ENCODE measurements at regions not wholly inside any gene's neighbourhood (a gene's known extent, or its start where the extent isn't known, plus 50 kb on each side); places are given as distances from the start of the nearest gene placed in this dataset.

DNA sequence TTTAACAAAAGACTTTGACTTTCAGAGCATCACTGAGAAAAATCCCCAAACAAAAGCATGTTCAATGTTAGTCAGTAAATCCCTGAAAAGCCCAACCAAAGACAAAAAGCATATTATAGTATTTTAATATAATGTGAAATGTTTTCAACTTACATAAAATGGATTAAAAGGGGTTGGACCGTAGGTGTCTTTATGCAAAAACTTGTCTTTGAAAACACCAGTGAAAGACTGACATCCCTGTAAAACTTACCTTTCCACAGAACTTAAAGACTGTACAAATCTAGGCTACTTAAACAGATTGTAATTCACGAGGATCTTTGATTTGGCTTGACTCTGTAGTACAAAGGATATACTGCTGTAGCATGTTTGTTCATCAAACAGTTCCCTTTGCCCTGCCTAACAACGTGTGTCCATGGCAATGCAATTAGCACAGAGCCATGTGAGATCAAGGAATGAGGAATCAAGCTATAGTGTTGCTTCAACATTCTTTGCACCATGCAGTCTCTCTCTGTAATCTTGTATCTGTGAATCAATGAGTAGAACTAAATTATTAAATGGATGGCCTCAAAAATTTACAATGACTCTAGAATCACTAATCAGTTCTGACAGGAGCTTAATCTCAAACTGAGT lies 138.5 kb upstream of the SYT1 start:
- no peaks in the 10 kb centered on the region for H3K4me1 ChIP-seq (ENCODE audit: control insufficient read depth in 2 of 2, insufficient read depth in 2 of 2, low read length in 2 of 2)
- no peak overlapping the region for H3K4me3 ChIP-seq (ENCODE audit: low read length in 2 of 2)
- H3K27me3 ChIP-seq (ENCODE audit: control insufficient read depth in 2 of 2, insufficient read depth in 1 of 2, low read length in 1 of 2) = no peaks in the 10 kb centered on the region
- no peaks in the 10 kb centered on the region for H3K36me3 ChIP-seq (ENCODE audit: control insufficient read depth in 2 of 2, insufficient read depth in 2 of 2, low read length in 1 of 2)
- no peak overlapping the region for H3K27ac ChIP-seq (ENCODE audit: low read depth in 1 of 2, low read length in 1 of 2)
- no peak for DNase-seq (ENCODE audit: low read depth in 6 of 9, low spot score in 9 of 9)
- no peaks in the 10 kb centered on the region for H3K9me3 ChIP-seq (ENCODE audit: control insufficient read depth in 2 of 2, insufficient read depth in 1 of 2, low read length in 1 of 2)
- WGBS = 76% methylated on average over 3 of the region's 3 CpGs

DNA sequence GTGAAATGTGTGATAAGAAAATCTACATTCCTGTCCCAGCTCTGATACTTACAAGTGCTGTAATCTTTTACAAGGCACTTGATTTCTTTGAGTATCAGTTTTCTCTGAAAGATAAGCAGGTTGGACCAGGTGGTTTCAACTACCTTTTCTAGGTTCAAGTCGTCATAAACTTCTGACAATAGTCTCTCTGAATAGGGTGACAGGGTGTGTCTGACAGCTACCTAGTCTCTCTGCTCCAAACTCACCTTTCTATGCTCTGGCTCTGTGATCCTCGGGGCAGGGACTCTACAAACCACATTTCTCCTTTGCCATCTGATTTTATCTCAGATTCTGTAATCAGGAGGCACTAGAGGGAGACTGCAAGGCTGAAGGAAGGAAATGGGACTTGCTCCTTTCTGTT lies 137.7 kb upstream of the SYT1 start:
- Histone ChIP-seq H3K27me3 (ENCODE audit: control insufficient read depth in 2 of 2, insufficient read depth in 1 of 2, low read length in 1 of 2) (no peaks in the 10 kb centered on the region), H3K4me1 (ENCODE audit: control insufficient read depth in 2 of 2, insufficient read depth in 2 of 2, low read length in 2 of 2) (no peaks in the 10 kb centered on the region), H3K36me3 (ENCODE audit: control insufficient read depth in 2 of 2, insufficient read depth in 2 of 2, low read length in 1 of 2) (no peaks in the 10 kb centered on the region), H3K4me3 (ENCODE audit: low read length in 2 of 2) (no peak overlapping the region), H3K9me3 (ENCODE audit: control insufficient read depth in 2 of 2, insufficient read depth in 1 of 2, low read length in 1 of 2) (no peaks in the 10 kb centered on the region), H3K27ac (ENCODE audit: low read depth in 1 of 2, low read length in 1 of 2) (no peak overlapping the region)
- WGBS = 55% methylated on average over 2 of the region's 2 CpGs
- DNase-seq (ENCODE audit: low read depth in 6 of 9, low spot score in 9 of 9) = no peak

GRCh38 chr12:78732481-78732880 lies 132.1 kb upstream of the SYT1 start:
- H3K27ac ChIP-seq (ENCODE audit: low read depth in 1 of 2, low read length in 1 of 2) = no peak overlapping the region
- H3K4me1 ChIP-seq (ENCODE audit: control insufficient read depth in 2 of 2, insufficient read depth in 2 of 2, low read length in 2 of 2) = no peaks in the 10 kb centered on the region
- no peaks in the 10 kb centered on the region for H3K27me3 ChIP-seq (ENCODE audit: control insufficient read depth in 2 of 2, insufficient read depth in 1 of 2, low read length in 1 of 2)
- no peaks in the 10 kb centered on the region for H3K36me3 ChIP-seq (ENCODE audit: control insufficient read depth in 2 of 2, insufficient read depth in 2 of 2, low read length in 1 of 2)
- WGBS = 98% methylated on average over 1 of the region's 1 CpG
- no peak for DNase-seq (ENCODE audit: low read depth in 6 of 9, low spot score in 9 of 9)
- H3K4me3 ChIP-seq (ENCODE audit: low read length in 2 of 2) = no peak overlapping the region
- H3K9me3 ChIP-seq (ENCODE audit: control insufficient read depth in 2 of 2, insufficient read depth in 1 of 2, low read length in 1 of 2) = no peaks in the 10 kb centered on the region

DNA sequence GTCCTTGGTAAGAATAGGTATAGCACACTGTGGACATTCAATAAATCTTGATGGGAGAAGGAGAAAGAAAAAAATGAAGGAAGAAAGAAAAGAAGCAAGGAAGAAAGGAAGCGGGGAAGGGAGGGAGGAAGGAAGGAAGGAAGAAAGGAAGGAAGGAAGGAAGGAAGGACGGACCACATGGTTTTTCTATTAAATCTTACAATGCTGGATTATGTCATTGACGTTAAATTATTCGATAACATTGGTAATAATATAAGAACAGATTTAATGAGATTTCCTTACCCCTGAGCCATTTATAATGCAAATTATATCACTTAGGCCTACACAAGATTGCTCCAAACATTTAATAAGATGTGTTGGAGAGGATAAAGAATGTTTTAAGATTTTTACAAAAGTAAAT lies 124.9 kb upstream of the SYT1 start:
- Histone ChIP-seq H3K36me3 (ENCODE audit: control insufficient read depth in 2 of 2, insufficient read depth in 2 of 2, low read length in 1 of 2) (no peaks in the 10 kb centered on the region), H3K4me1 (ENCODE audit: control insufficient read depth in 2 of 2, insufficient read depth in 2 of 2, low read length in 2 of 2) (no peaks in the 10 kb centered on the region), H3K27ac (ENCODE audit: low read depth in 1 of 2, low read length in 1 of 2) (no peak overlapping the region), H3K4me3 (ENCODE audit: low read length in 2 of 2) (no peak overlapping the region), H3K9me3 (ENCODE audit: control insufficient read depth in 2 of 2, insufficient read depth in 1 of 2, low read length in 1 of 2) (no peaks in the 10 kb centered on the region), H3K27me3 (ENCODE audit: control insufficient read depth in 2 of 2, insufficient read depth in 1 of 2, low read length in 1 of 2) (no peaks in the 10 kb centered on the region)
- no peak for DNase-seq (ENCODE audit: low read depth in 6 of 9, low spot score in 9 of 9)
- WGBS = 89% methylated on average over 4 of the region's 4 CpGs

DNA sequence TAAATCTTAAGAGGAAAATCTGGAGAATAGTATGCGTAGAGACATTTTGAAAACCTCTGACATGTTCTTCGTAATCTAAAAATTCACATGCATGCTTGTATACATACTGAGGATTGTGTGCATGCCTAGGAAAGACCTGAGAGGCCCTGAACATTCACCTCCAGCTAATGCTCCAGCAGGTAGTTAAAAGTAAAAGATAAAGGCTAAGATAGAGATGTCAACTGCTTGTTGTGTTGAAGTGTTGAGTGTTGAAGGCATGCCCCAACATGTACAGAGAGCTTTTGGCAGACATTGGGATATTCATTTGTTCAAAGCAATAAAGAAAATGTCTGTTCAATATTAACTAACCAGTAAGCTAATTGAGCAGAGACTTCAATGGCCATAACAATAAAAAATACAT lies 118.6 kb upstream of the SYT1 start:
- Histone ChIP-seq H3K27me3 (ENCODE audit: control insufficient read depth in 2 of 2, insufficient read depth in 1 of 2, low read length in 1 of 2) (no peaks in the 10 kb centered on the region), H3K27ac (ENCODE audit: low read depth in 1 of 2, low read length in 1 of 2) (no peak overlapping the region), H3K36me3 (ENCODE audit: control insufficient read depth in 2 of 2, insufficient read depth in 2 of 2, low read length in 1 of 2) (no peaks in the 10 kb centered on the region), H3K9me3 (ENCODE audit: control insufficient read depth in 2 of 2, insufficient read depth in 1 of 2, low read length in 1 of 2) (no peaks in the 10 kb centered on the region), H3K4me1 (ENCODE audit: control insufficient read depth in 2 of 2, insufficient read depth in 2 of 2, low read length in 2 of 2) (no peaks in the 10 kb centered on the region), H3K4me3 (ENCODE audit: low read length in 2 of 2) (no peak overlapping the region)
- no peak for DNase-seq (ENCODE audit: low read depth in 6 of 9, low spot score in 9 of 9)
- WGBS = 95% methylated on average over 2 of the region's 2 CpGs

DNA sequence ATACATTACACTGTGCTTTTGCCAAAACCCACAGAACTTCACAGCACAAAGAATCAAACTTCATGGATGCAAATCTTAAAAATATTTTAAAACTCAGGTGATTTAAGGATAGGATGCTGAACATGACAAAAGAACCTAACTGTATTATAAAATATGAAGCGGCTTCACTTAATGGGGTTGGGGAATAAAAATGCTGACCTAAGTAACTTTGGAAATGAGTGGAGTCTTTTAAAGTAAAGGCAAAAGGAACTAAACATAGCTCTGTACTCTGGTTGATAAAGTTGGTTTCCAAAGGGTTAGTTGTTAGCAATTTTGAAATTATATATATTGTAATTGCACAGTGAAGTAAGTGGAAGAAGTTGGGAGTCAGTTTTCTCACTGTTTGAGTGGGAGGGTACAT lies 111.5 kb upstream of the SYT1 start:
- no peak for DNase-seq (ENCODE audit: low read depth in 6 of 9, low spot score in 9 of 9)
- Histone ChIP-seq H3K27ac (ENCODE audit: low read depth in 1 of 2, low read length in 1 of 2) (no peak overlapping the region), H3K4me3 (ENCODE audit: low read length in 2 of 2) (no peak overlapping the region)

GRCh38 chr12:78756936-78757335 lies 107.6 kb upstream of the SYT1 start:
- Histone ChIP-seq H3K9me3 (ENCODE audit: control insufficient read depth in 2 of 2, insufficient read depth in 1 of 2, low read length in 1 of 2) (no peaks in the 10 kb centered on the region), H3K36me3 (ENCODE audit: control insufficient read depth in 2 of 2, insufficient read depth in 2 of 2, low read length in 1 of 2) (no peaks in the 10 kb centered on the region), H3K27ac (ENCODE audit: low read depth in 1 of 2, low read length in 1 of 2) (no peak overlapping the region), H3K4me3 (ENCODE audit: low read length in 2 of 2) (no peak overlapping the region), H3K4me1 (ENCODE audit: control insufficient read depth in 2 of 2, insufficient read depth in 2 of 2, low read length in 2 of 2) (no peaks in the 10 kb centered on the region), H3K27me3 (ENCODE audit: control insufficient read depth in 2 of 2, insufficient read depth in 1 of 2, low read length in 1 of 2) (no peaks in the 10 kb centered on the region)
- WGBS = 97% methylated on average over 2 of the region's 2 CpGs
- no peak for DNase-seq (ENCODE audit: low read depth in 6 of 9, low spot score in 9 of 9)

More for the DNA sequence above, 111.5 kb upstream of the SYT1 start:
- H3K4me1 ChIP-seq (ENCODE audit: control insufficient read depth in 2 of 2, insufficient read depth in 2 of 2, low read length in 2 of 2) = no peaks in the 10 kb centered on the region
- H3K9me3 ChIP-seq (ENCODE audit: control insufficient read depth in 2 of 2, insufficient read depth in 1 of 2, low read length in 1 of 2) = no peaks in the 10 kb centered on the region
- 98% methylated on average over 1 of the region's 1 CpG for WGBS
- no peaks in the 10 kb centered on the region for H3K27me3 ChIP-seq (ENCODE audit: control insufficient read depth in 2 of 2, insufficient read depth in 1 of 2, low read length in 1 of 2)
- no peaks in the 10 kb centered on the region for H3K36me3 ChIP-seq (ENCODE audit: control insufficient read depth in 2 of 2, insufficient read depth in 2 of 2, low read length in 1 of 2)

DNA sequence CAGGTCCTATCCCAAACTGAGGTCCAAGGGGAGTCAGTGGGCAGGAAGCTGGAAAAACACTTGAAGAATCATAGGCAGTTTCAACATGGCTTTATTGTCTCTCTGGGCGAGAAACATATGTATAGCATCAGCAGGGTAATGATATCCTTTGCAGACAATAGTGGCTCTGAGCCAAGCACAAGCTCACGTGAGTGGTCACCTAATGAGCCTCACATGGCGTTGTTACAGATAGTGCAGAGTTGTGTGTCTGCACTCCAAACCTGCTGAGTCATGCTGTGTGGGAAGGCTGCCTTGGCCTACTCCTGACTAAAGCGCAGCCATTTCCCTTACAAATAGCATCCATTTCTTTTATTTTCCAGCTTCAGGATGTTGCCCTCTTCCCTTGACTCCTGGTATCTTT lies 105.2 kb upstream of the SYT1 start:
- Histone ChIP-seq H3K4me3 (ENCODE audit: low read length in 2 of 2) (no peak overlapping the region), H3K27me3 (ENCODE audit: control insufficient read depth in 2 of 2, insufficient read depth in 1 of 2, low read length in 1 of 2) (no peaks in the 10 kb centered on the region), H3K36me3 (ENCODE audit: control insufficient read depth in 2 of 2, insufficient read depth in 2 of 2, low read length in 1 of 2) (no peaks in the 10 kb centered on the region), H3K9me3 (ENCODE audit: control insufficient read depth in 2 of 2, insufficient read depth in 1 of 2, low read length in 1 of 2) (no peaks in the 10 kb centered on the region), H3K4me1 (ENCODE audit: control insufficient read depth in 2 of 2, insufficient read depth in 2 of 2, low read length in 2 of 2) (no peaks in the 10 kb centered on the region), H3K27ac (ENCODE audit: low read depth in 1 of 2, low read length in 1 of 2) (no peak overlapping the region)
- WGBS = 93% methylated on average over 4 of the region's 4 CpGs
- DNase-seq (ENCODE audit: low read depth in 6 of 9, low spot score in 9 of 9) = no peak

DNA sequence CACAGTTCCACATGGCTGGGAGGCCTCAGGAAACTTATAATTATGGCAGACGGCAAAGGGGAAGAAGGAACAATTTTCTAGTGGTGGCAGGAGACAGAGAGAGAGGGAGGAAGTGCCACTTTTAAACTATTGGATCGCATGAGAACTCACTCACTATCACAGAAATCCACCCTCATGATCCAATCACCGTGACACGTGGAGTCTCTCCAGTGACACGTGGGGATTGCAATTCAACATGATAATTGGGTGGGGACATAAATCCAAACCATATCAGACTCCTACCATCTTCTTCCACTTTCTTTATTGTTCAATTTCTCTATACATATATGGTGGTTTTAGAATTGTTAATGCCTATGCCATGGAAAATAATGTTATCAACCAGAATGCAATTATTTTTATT lies 103.7 kb upstream of the SYT1 start:
- 89% methylated on average over 5 of the region's 5 CpGs for WGBS
- DNase-seq (ENCODE audit: low read depth in 6 of 9, low spot score in 9 of 9) = no peak

GRCh38 chr12:78764913-78765312 lies 99.7 kb upstream of the SYT1 start:
- no peak for DNase-seq (ENCODE audit: low read depth in 6 of 9, low spot score in 9 of 9)

More for the DNA sequence above, 103.7 kb upstream of the SYT1 start:
- Histone ChIP-seq H3K36me3 (ENCODE audit: control insufficient read depth in 2 of 2, insufficient read depth in 2 of 2, low read length in 1 of 2) (no peaks in the 10 kb centered on the region), H3K4me1 (ENCODE audit: control insufficient read depth in 2 of 2, insufficient read depth in 2 of 2, low read length in 2 of 2) (no peaks in the 10 kb centered on the region), H3K27me3 (ENCODE audit: control insufficient read depth in 2 of 2, insufficient read depth in 1 of 2, low read length in 1 of 2) (no peaks in the 10 kb centered on the region), H3K9me3 (ENCODE audit: control insufficient read depth in 2 of 2, insufficient read depth in 1 of 2, low read length in 1 of 2) (no peaks in the 10 kb centered on the region), H3K27ac (ENCODE audit: low read depth in 1 of 2, low read length in 1 of 2) (no peak overlapping the region), H3K4me3 (ENCODE audit: low read length in 2 of 2) (no peak overlapping the region)

More at GRCh38 chr12:78764913-78765312, 99.7 kb upstream of the SYT1 start:
- Histone ChIP-seq H3K4me3 (ENCODE audit: low read length in 2 of 2) (no peak overlapping the region), H3K9me3 (ENCODE audit: control insufficient read depth in 2 of 2, insufficient read depth in 1 of 2, low read length in 1 of 2) (no peaks in the 10 kb centered on the region), H3K4me1 (ENCODE audit: control insufficient read depth in 2 of 2, insufficient read depth in 2 of 2, low read length in 2 of 2) (no peaks in the 10 kb centered on the region), H3K27me3 (ENCODE audit: control insufficient read depth in 2 of 2, insufficient read depth in 1 of 2, low read length in 1 of 2) (no peaks in the 10 kb centered on the region), H3K36me3 (ENCODE audit: control insufficient read depth in 2 of 2, insufficient read depth in 2 of 2, low read length in 1 of 2) (no peaks in the 10 kb centered on the region), H3K27ac (ENCODE audit: low read depth in 1 of 2, low read length in 1 of 2) (no peak overlapping the region)
- 88% methylated on average over 2 of the region's 2 CpGs for WGBS

All from thymus (tissue), 11 donors.